PC-3 (cell line): ENCODE measurements at regions not wholly inside any gene's neighbourhood (a gene's known extent, or its start where the extent isn't known, plus 50 kb on each side); places are given as distances from the start of the nearest gene placed in this dataset.

ENCODE experiments used
- ATAC-seq: fragments of 200-7000 bp; cut with Tn5 transposase; 2 replicates; pipeline ENCODE4 v1.9.1; 2020; ENCODE audit warnings: mild to moderate bottlenecking, moderate library complexity
- BruUV-seq: library from RNA; stranded (reverse); fragments of 400-500 nt; replicated peaks from 2 replicates; lab custom pipeline; 2021; lab: Mats Ljungman, UMichigan
- CTCF ChIA-PET: fragments of 300-600 bp; sonication (Branson Sonifier 250); formaldehyde crosslinking; loops from one replicate; lab custom pipeline; 2022; ENCODE audit warnings: antibody characterized with exemption; lab: Charles Lee
- POLR2A ChIA-PET: fragments of 300-600 bp; sonication (Branson Sonifier 250); formaldehyde crosslinking; loops from one replicate; lab custom pipeline; 2022; ENCODE audit warnings: antibody characterized with exemption; ENCODE audit not compliant: unreplicated experiment; lab: Charles Lee
- DNase-seq: peaks from one replicate; pipeline ENCODE4 v3.0.0-alpha.2; 2015
- H2AFZ ChIP-seq: fragments of 300-600 bp; sonication (generic); 2 replicates; pipeline ENCODE4 v1.6.0; 2016; ENCODE audit warnings: antibody characterized with exemption, low read length
- H3F3A ChIP-seq: fragments of 300-600 bp; sonication (generic); one replicate; pipeline ENCODE4 v1.6.0; 2017; ENCODE audit warnings: antibody characterized with exemption, low read length, control low read depth, mild to moderate bottlenecking; ENCODE audit not compliant: unreplicated experiment
- H3K27ac ChIP-seq: fragments of 300-600 bp; sonication (generic); 2 replicates; pipeline ENCODE4 v1.5.1; 2016; ENCODE audit warnings: mild to moderate bottlenecking, low read length
- H3K27me3 ChIP-seq: fragments of 300-600 bp; sonication (generic); 2 replicates; pipeline ENCODE4 v1.6.1; 2016; ENCODE audit warnings: low read length, mixed read lengths
- H3K36me3 ChIP-seq: fragments of 300-600 bp; sonication (generic); 2 replicates; pipeline ENCODE4 v1.6.1; 2016; ENCODE audit warnings: low read depth, mixed run types, low read length, mixed read lengths
- H3K4me1 ChIP-seq: fragments of 300-600 bp; sonication (generic); 2 replicates; pipeline ENCODE4 v1.5.1; 2016; ENCODE audit warnings: low read length; ENCODE audit not compliant: insufficient read depth
- H3K4me2 ChIP-seq: fragments of 300-600 bp; sonication (generic); 2 replicates; pipeline ENCODE4 v1.6.0; 2016; ENCODE audit warnings: low read length
- H3K4me3 ChIP-seq: fragments of 300-600 bp; sonication (generic); 2 replicates; pipeline ENCODE4 v1.5.1; 2016; ENCODE audit warnings: mild to moderate bottlenecking, low read length, mixed read lengths
- H3K79me2 ChIP-seq: fragments of 300-600 bp; sonication (generic); 2 replicates; pipeline ENCODE4 v1.6.1; 2017; ENCODE audit warnings: low read length, mixed read lengths
- H3K9ac ChIP-seq: fragments of 300-600 bp; sonication (generic); 2 replicates; pipeline ENCODE4 v1.6.0; 2016; ENCODE audit warnings: mild to moderate bottlenecking, low read length
- H3K9me2 ChIP-seq: fragments of 300-600 bp; sonication (generic); replicated peaks from 2 replicates; pipeline ENCODE4 v1.6.1; 2016; ENCODE audit warnings: mixed run types, low read length, mixed read lengths
- H3K9me3 ChIP-seq: fragments of 300-600 bp; sonication (generic); 2 replicates; pipeline ENCODE4 v1.6.1; 2016; ENCODE audit warnings: low read length, mixed read lengths
- H4K20me1 ChIP-seq: fragments of 300-600 bp; sonication (generic); 2 replicates; pipeline ENCODE4 v1.6.1; 2016; ENCODE audit warnings: low read length, mixed read lengths
- CTCF ChIP-seq: fragments of 300-600 bp; sonication (generic); conservative IDR thresholded peaks from 2 replicates; pipeline ENCODE4 v1.5.1; 2017; ENCODE audit warnings: antibody characterized with exemption, low read depth, mild to moderate bottlenecking, low read length
- EZH2 ChIP-seq: fragments of 300-600 bp; sonication (generic); IDR thresholded peaks from one replicate; pipeline ENCODE4 v1.6.1; 2017; ENCODE audit warnings: antibody characterized with exemption, mild to moderate bottlenecking, low read length; ENCODE audit not compliant: unreplicated experiment
- EZH2phosphoT487 ChIP-seq: fragments of 300-600 bp; sonication (generic); IDR thresholded peaks from 2 replicates; pipeline ENCODE4 v1.6.1; 2018; ENCODE audit warnings: mild to moderate bottlenecking, antibody characterized with exemption, low read length, borderline replicate concordance
- intact Hi-C: fragments of 100-400 bp; cut with micrococcal nuclease; formaldehyde crosslinking; loops from 2 replicates; pipeline ENCODE4 v1.9.0; 2023

DNA sequence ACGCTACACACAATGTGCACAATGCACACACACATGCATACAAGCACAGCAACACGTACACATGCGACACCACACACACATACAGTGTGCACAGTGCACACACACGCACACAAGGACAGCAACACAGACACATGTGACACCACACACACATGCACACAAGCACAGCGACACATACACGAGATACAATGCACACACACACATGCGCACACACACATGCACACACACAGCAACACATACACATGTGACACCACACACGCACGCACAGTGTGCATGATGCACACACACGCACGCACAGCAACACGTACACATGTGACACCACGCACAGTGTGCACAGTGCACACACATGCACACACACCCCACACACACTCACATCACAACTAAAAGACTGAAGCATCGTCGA is 327.3 kb downstream of the THBS2 start:
- H3K79me2 ChIP-seq, result no peaks in the 10 kb centered on the region
- H3K4me3 ChIP-seq, result no peak overlapping the region
- BruUV-seq, result no TSS peak
- H3K4me1 ChIP-seq, result no peaks in the 10 kb centered on the region
- POLR2A ChIA-PET, result no interaction called here
- no peak for ATAC-seq
- CTCF ChIA-PET, result no interaction called here
- H3F3A ChIP-seq, result no peaks in the 10 kb centered on the region
- no peak for DNase-seq
- H3K27ac ChIP-seq, result no peak overlapping the region
- intact Hi-C loops, result no loop called here
- peaks cover 38% of the 10 kb centered on the region for H3K27me3 ChIP-seq
- H4K20me1 ChIP-seq, result no peaks in the 10 kb centered on the region
- H3K4me2 ChIP-seq, result no peak overlapping the region
- TF ChIP-seq EZH2, result no peak
- no peak for TF ChIP-seq CTCF
- TF ChIP-seq EZH2phosphoT487, result no peak
- no peak overlapping the region for H3K9ac ChIP-seq
- H3K36me3 ChIP-seq, result no peaks in the 10 kb centered on the region
- H2AFZ ChIP-seq, result no peak overlapping the region
- H3K9me2 ChIP-seq, result no peaks in the 10 kb centered on the region
- no peaks in the 10 kb centered on the region for H3K9me3 ChIP-seq

- no peak overlapping the region for H3K27ac ChIP-seq
- H3K4me2 ChIP-seq, result no peak overlapping the region
- BruUV-seq, result no TSS peak
- H2AFZ ChIP-seq, result no peak overlapping the region
- H3K9ac ChIP-seq, result no peak overlapping the region
- no peaks in the 10 kb centered on the region for H3K79me2 ChIP-seq
- H3F3A ChIP-seq, result no peaks in the 10 kb centered on the region
- ChIA-PET CTCF (no interaction called here), POLR2A (no interaction called here)
- H3K9me2 ChIP-seq, result no peaks in the 10 kb centered on the region
- no peaks in the 10 kb centered on the region for H3K36me3 ChIP-seq
- no peak for TF ChIP-seq EZH2phosphoT487
- TF ChIP-seq CTCF, result no peak
- no peak for TF ChIP-seq EZH2
- no peak for ATAC-seq
- no peaks in the 10 kb centered on the region for H3K9me3 ChIP-seq
- no peaks in the 10 kb centered on the region for H3K4me1 ChIP-seq
- intact Hi-C loops, result no loop called here
- DNase-seq, result no peak
- no peak overlapping the region for H3K4me3 ChIP-seq
- no peaks in the 10 kb centered on the region for H4K20me1 ChIP-seq
- peaks cover 44% of the 10 kb centered on the region for H3K27me3 ChIP-seq
Measured at GRCh38 chr6:168925671-168926070, 328.0 kb downstream of the THBS2 start.

GRCh38 chr6:168923171-168923570 is 330.5 kb downstream of the THBS2 start:
- Histone ChIP-seq H3K79me2 (no peaks in the 10 kb centered on the region), H3K36me3 (no peaks in the 10 kb centered on the region), H4K20me1 (no peaks in the 10 kb centered on the region), H3K27me3 (peaks cover 67% of the 10 kb centered on the region), H3K4me3 (no peak overlapping the region), H3K4me2 (no peak overlapping the region), H3K9me2 (no peaks in the 10 kb centered on the region), H3K4me1 (no peaks in the 10 kb centered on the region), H3F3A (no peaks in the 10 kb centered on the region), H2AFZ (no peak overlapping the region), H3K9me3 (no peaks in the 10 kb centered on the region), H3K27ac (no peak overlapping the region), H3K9ac (no peak overlapping the region)
- CTCF ChIA-PET, result no interaction called here
- BruUV-seq, result no TSS peak
- DNase-seq, result no peak
- intact Hi-C loops, result no loop called here
- POLR2A ChIA-PET, result no interaction called here
- no peak for ATAC-seq
- no peak for TF ChIP-seq EZH2phosphoT487
- no peak for TF ChIP-seq CTCF
- no peak for TF ChIP-seq EZH2
